Mesendoderm (in vitro differentiated cells): ENCODE measurements at regions not wholly inside any gene's neighbourhood (a gene's known extent, or its start where the extent isn't known, plus 50 kb on each side); places are given as distances from the start of the nearest gene placed in this dataset.

Experiments used
- DNase-seq: peaks from one replicate; pipeline ENCODE4 v3.0.0; 2013
- H2AK5ac ChIP-seq: 2 replicates; pipeline ENCODE4 v1.6.1; 2013; ENCODE audit warnings: low read length, inconsistent platforms
- H2BK120ac ChIP-seq: 2 replicates; pipeline ENCODE4 v1.6.1; 2013; ENCODE audit warnings: low read depth, mild to moderate bottlenecking, low read length, moderate library complexity, mixed read lengths
- H2BK15ac ChIP-seq: replicated peaks from 2 replicates; pipeline ENCODE4 v1.6.1; 2013; ENCODE audit warnings: low read depth, mild to moderate bottlenecking, moderate library complexity
- H2BK5ac ChIP-seq: 2 replicates; pipeline ENCODE4 v1.6.1; 2013; ENCODE audit warnings: low read length, inconsistent platforms
- H3K18ac ChIP-seq: 2 replicates; pipeline ENCODE4 v1.6.1; 2013; ENCODE audit warnings: mild to moderate bottlenecking, low read length, mixed read lengths
- H3K23ac ChIP-seq: one replicate; pipeline ENCODE4 v1.6.1; 2013; ENCODE audit warnings: low read length
- H3K27ac ChIP-seq: 2 replicates; pipeline ENCODE4 v1.5.1; 2013; ENCODE audit warnings: low read depth, mild to moderate bottlenecking, inconsistent platforms, low read length, moderate library complexity
- H3K27me3 ChIP-seq: 2 replicates; pipeline ENCODE4 v1.6.1; 2013; ENCODE audit warnings: low read length, control low read depth, mild to moderate bottlenecking, inconsistent platforms; ENCODE audit not compliant: insufficient read depth, poor library complexity
- H3K36me3 ChIP-seq: 2 replicates; pipeline ENCODE4 v1.6.1; 2013; ENCODE audit warnings: low read length, inconsistent platforms; ENCODE audit not compliant: control insufficient read depth, insufficient read depth
- H3K4ac ChIP-seq: one replicate; pipeline ENCODE4 v1.6.1; 2013; ENCODE audit warnings: low read depth, mild to moderate bottlenecking, low read length, moderate library complexity
- H3K4me1 ChIP-seq: 2 replicates; pipeline ENCODE4 v1.6.1; 2013; ENCODE audit warnings: low read depth, low read length, inconsistent platforms; ENCODE audit not compliant: control insufficient read depth
- H3K4me2 ChIP-seq: 2 replicates; pipeline ENCODE4 v1.6.1; 2013; ENCODE audit warnings: low read length
- H3K4me3 ChIP-seq: 2 replicates; pipeline ENCODE4 v1.5.1; 2013; ENCODE audit warnings: mild to moderate bottlenecking, low read length
- H3K56ac ChIP-seq: one replicate; pipeline ENCODE4 v1.6.1; 2013; ENCODE audit warnings: low read length
- H3K79me1 ChIP-seq: 2 replicates; pipeline ENCODE4 v1.6.1; 2013; ENCODE audit warnings: low read length, inconsistent platforms
- H3K79me2 ChIP-seq: 2 replicates; pipeline ENCODE4 v1.6.1; 2013; ENCODE audit warnings: mild to moderate bottlenecking, low read length; ENCODE audit not compliant: control insufficient read depth, insufficient read depth
- H3K9ac ChIP-seq: 2 replicates; pipeline ENCODE4 v1.6.1; 2013; ENCODE audit warnings: low read length, inconsistent platforms
- H4K5ac ChIP-seq: one replicate; pipeline ENCODE4 v1.6.1; 2013; ENCODE audit warnings: low read length
- H4K8ac ChIP-seq: one replicate; pipeline ENCODE4 v1.6.1; 2013; ENCODE audit warnings: low read depth, mild to moderate bottlenecking, control low read depth, low read length, moderate library complexity
- WGBS: extraction: QIAGEN DNeasy Blood & Tissue Kit; methylation state at CpG from one replicate; pipeline ENCODE4 v1.1.7; 2013; ENCODE audit warnings: low lambda C conversion rate, missing lambda C conversion rate; ENCODE audit not compliant: insufficient coverage; ENCODE audit errors: extremely low coverage; 5-methylcytosine and 5-hydroxymethylcytosine counted together

- H2BK120ac ChIP-seq: no peak overlapping the region
- no peak overlapping the region for H3K27ac ChIP-seq
- H2AK5ac ChIP-seq: no peak overlapping the region
- H3K4me1 ChIP-seq: no peaks in the 10 kb centered on the region
- WGBS: no CpG with 5 or more reads among the region's 3 CpGs
- H2BK5ac ChIP-seq: no peak overlapping the region
- no peak overlapping the region for H3K4me3 ChIP-seq
- no peaks in the 10 kb centered on the region for H3K79me2 ChIP-seq
- H4K5ac ChIP-seq: no peak overlapping the region
- H2BK15ac ChIP-seq: no peak overlapping the region
- no peaks in the 10 kb centered on the region for H3K36me3 ChIP-seq
- H3K79me1 ChIP-seq: no peaks in the 10 kb centered on the region
- no peaks in the 10 kb centered on the region for H3K27me3 ChIP-seq
- H4K8ac ChIP-seq: no peak overlapping the region
- DNase-seq: no peak
- no peak overlapping the region for H3K56ac ChIP-seq
- H3K4ac ChIP-seq: no peak overlapping the region
- no peak overlapping the region for H3K9ac ChIP-seq
- H3K23ac ChIP-seq: no peak overlapping the region
- no peak overlapping the region for H3K4me2 ChIP-seq
- no peak overlapping the region for H3K18ac ChIP-seq
Measured at GRCh38 chr1:184291701-184292100, 95.1 kb upstream of the C1orf21 start.

- no CpG with 5 or more reads among the region's 3 CpGs for WGBS
Measured at GRCh38 chr1:184292101-184292500, 94.7 kb upstream of the C1orf21 start.

GRCh38 chr1:184294101-184294500 lies 92.7 kb upstream of the C1orf21 start:
- no CpG with 5 or more reads among the region's 1 CpG for WGBS
- no peak for DNase-seq
- H3K36me3 ChIP-seq: no peaks in the 10 kb centered on the region

More at GRCh38 chr1:184292101-184292500, 94.7 kb upstream of the C1orf21 start:
- no peak overlapping the region for H3K56ac ChIP-seq
- H3K4ac ChIP-seq: no peak overlapping the region
- H3K27ac ChIP-seq: no peak overlapping the region
- H3K27me3 ChIP-seq: no peaks in the 10 kb centered on the region
- no peak overlapping the region for H2BK5ac ChIP-seq
- no peaks in the 10 kb centered on the region for H3K79me1 ChIP-seq
- DNase-seq: no peak
- H2AK5ac ChIP-seq: no peak overlapping the region
- no peak overlapping the region for H4K5ac ChIP-seq
- H2BK15ac ChIP-seq: no peak overlapping the region
- no peak overlapping the region for H3K4me2 ChIP-seq
- H3K4me3 ChIP-seq: no peak overlapping the region
- H3K36me3 ChIP-seq: no peaks in the 10 kb centered on the region
- no peaks in the 10 kb centered on the region for H3K79me2 ChIP-seq
- H4K8ac ChIP-seq: no peak overlapping the region
- no peak overlapping the region for H3K23ac ChIP-seq
- no peaks in the 10 kb centered on the region for H3K4me1 ChIP-seq
- H3K18ac ChIP-seq: no peak overlapping the region
- no peak overlapping the region for H2BK120ac ChIP-seq
- no peak overlapping the region for H3K9ac ChIP-seq

GRCh38 chr1:184296466-184297243 lies 90.2 kb upstream of the C1orf21 start:
- no peaks in the 10 kb centered on the region for H3K79me1 ChIP-seq
- H2AK5ac ChIP-seq: no peak overlapping the region
- no peaks in the 10 kb centered on the region for H3K79me2 ChIP-seq
- H3K23ac ChIP-seq: no peak overlapping the region
- no peak overlapping the region for H2BK5ac ChIP-seq
- H3K4me2 ChIP-seq: no peak overlapping the region
- H4K8ac ChIP-seq: no peak overlapping the region
- no peak overlapping the region for H2BK15ac ChIP-seq
- H3K4ac ChIP-seq: no peak overlapping the region
- no peak overlapping the region for H2BK120ac ChIP-seq
- no peak overlapping the region for H3K4me3 ChIP-seq
- H3K4me1 ChIP-seq: no peaks in the 10 kb centered on the region
- peak overlapping the region; percentile 77 for H3K18ac ChIP-seq
- DNase-seq: peak; percentile 90
- H3K56ac ChIP-seq: no peak overlapping the region
- no CpG with 5 or more reads among the region's 10 CpGs for WGBS
- no peak overlapping the region for H3K9ac ChIP-seq
- no peaks in the 10 kb centered on the region for H3K27me3 ChIP-seq
- no peak overlapping the region for H4K5ac ChIP-seq
- H3K36me3 ChIP-seq: no peaks in the 10 kb centered on the region
- no peak overlapping the region for H3K27ac ChIP-seq

More at GRCh38 chr1:184294101-184294500, 92.7 kb upstream of the C1orf21 start:
- H3K18ac ChIP-seq: no peak overlapping the region
- no peak overlapping the region for H2AK5ac ChIP-seq
- H2BK120ac ChIP-seq: no peak overlapping the region
- no peak overlapping the region for H3K27ac ChIP-seq
- no peak overlapping the region for H3K4me2 ChIP-seq
- H3K9ac ChIP-seq: no peak overlapping the region
- H3K79me2 ChIP-seq: no peaks in the 10 kb centered on the region
- H3K27me3 ChIP-seq: no peaks in the 10 kb centered on the region
- H3K23ac ChIP-seq: no peak overlapping the region
- no peak overlapping the region for H4K5ac ChIP-seq
- H4K8ac ChIP-seq: no peak overlapping the region
- no peak overlapping the region for H2BK5ac ChIP-seq
- H3K4me1 ChIP-seq: no peaks in the 10 kb centered on the region
- no peak overlapping the region for H3K4me3 ChIP-seq
- H3K79me1 ChIP-seq: no peaks in the 10 kb centered on the region
- no peak overlapping the region for H3K4ac ChIP-seq
- no peak overlapping the region for H2BK15ac ChIP-seq
- H3K56ac ChIP-seq: no peak overlapping the region

GRCh38 chr1:184297244-184297750 lies 89.5 kb upstream of the C1orf21 start:
- Histone ChIP-seq H3K4me3 (no peak overlapping the region), H3K4ac (no peak overlapping the region), H3K27me3 (no peaks in the 10 kb centered on the region), H3K18ac (no peak overlapping the region), H3K79me2 (no peaks in the 10 kb centered on the region), H3K36me3 (no peaks in the 10 kb centered on the region), H4K8ac (no peak overlapping the region), H2BK15ac (no peak overlapping the region), H3K23ac (no peak overlapping the region), H3K4me1 (no peaks in the 10 kb centered on the region), H4K5ac (no peak overlapping the region), H2AK5ac (no peak overlapping the region), H3K4me2 (no peak overlapping the region), H2BK5ac (no peak overlapping the region), H3K27ac (no peak overlapping the region), H2BK120ac (no peak overlapping the region), H3K56ac (no peak overlapping the region), H3K9ac (no peak overlapping the region), H3K79me1 (no peaks in the 10 kb centered on the region)
- no peak for DNase-seq
- no CpG with 5 or more reads among the region's 3 CpGs for WGBS
